NCI-H446 treated with DMSO at 0.1 percent for 48 hours (cell line): ENCODE measurements at regions not wholly inside any gene's neighbourhood (a gene's known extent, or its start where the extent isn't known, plus 50 kb on each side); places are given as distances from the start of the nearest gene placed in this dataset.

Experiments
- DNase-seq: peaks from one replicate; lab custom pipeline; 2025; lab: John Stamatoyannopoulos, UW

GRCh38 chr13:83216479-83217245 is 665.6 kb downstream of the SLITRK1 start:
- no peak for DNase-seq

- no peak for DNase-seq
Measured at GRCh38 chr13:83215627-83216026, 666.6 kb downstream of the SLITRK1 start.

DNA sequence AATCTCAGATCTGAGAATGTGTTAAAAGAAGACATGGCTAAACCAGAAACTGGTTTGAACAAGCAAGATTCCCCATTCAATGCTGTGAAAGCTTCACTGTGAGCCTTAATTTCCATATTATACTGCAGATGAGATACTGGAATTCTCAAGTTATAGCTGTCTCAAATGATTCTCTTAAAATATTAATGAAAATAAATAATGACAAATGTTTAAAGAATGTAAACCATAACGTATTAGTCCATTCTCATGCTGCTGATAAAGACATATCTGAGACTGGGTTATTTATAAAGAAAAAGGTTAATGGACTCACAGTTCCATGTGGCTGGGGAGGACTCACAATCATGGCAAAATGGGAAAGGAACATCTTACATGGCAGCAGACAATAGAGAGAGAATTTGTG is 667.8 kb downstream of the SLITRK1 start:
- DNase-seq, result no peak

- no peak for DNase-seq
Measured at GRCh38 chr13:83211301-83211700, 671.0 kb downstream of the SLITRK1 start.

DNA sequence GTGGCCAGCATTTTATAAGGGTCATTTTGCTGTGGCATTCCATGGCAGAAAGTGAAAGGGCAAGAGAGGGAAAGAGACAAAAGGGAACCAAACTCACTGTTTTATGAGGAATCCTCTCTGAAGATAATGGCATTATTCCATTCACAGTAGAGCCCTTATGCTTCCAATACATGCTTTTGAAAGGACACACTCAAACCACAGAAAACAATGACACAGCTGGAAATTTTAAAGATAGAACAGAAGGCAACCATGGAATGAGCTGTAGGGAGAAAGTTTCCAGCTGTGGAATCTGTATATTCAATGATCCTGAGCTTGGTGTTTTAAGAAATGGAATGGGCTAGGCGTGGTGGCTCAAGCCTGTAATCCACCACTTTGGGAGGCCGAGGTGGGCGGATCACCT is 677.4 kb downstream of the SLITRK1 start:
- no peak for DNase-seq

DNA sequence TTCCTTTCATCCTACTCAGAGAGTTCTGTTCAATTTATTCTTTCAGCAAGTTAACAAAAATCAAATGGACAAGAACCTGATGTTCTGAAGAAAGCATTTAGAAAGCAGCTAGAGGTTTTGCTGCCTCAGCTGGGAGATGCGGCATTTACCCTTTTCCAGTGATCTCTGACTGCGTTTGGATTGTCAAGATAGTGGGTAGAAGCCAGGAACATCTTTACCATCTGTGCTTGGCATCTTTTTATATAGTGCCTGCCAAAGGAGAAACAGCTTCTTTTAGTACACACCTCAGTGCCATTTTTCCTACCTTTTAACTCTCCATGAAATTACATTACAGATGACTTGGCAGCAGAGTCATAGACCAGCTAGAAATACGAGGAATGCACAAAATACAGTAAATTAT is 680.8 kb downstream of the SLITRK1 start:
- peak; percentile 6 for DNase-seq

- DNase-seq, result no peak
Measured at GRCh38 chr13:83197316-83197715, 685.0 kb downstream of the SLITRK1 start.

- no peak for DNase-seq
Measured at GRCh38 chr13:83190020-83190419, 692.3 kb downstream of the SLITRK1 start.

DNA sequence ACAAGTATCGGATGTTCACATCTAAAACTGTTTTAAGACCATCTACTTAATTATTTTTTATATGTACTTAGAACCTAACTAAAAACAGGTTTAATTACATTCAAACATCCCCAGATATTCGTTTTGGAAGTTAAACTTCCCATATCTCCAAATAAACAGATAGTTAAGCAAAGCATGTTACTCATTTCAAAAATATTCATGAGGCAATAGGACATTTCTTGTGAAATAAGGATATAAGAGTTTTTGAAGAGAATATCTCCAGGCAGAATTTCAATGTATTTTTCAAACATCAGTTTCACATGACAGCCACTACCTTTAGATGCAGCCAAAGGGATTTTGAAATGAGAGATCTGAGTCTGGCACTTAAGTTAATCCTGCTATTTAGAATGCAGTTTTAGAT is 697.5 kb downstream of the SLITRK1 start:
- no peak for DNase-seq

DNA sequence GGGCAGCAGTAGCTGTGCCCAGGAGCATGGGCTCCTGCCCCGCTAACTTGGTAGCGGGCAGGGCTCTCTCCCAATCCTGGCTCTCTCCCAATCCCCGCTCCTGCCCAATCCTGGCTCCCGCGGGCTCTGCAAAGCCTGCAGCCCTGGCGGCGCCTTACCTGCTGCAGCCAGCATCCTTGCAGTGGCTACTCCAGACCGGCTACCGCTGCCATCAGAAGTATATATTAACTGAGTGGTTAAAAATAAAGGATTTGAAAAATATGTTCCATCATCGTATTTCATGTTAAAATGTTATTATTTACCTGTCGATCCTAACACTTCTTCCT is 698.2 kb downstream of the SLITRK1 start:
- DNase-seq, result no peak

DNA sequence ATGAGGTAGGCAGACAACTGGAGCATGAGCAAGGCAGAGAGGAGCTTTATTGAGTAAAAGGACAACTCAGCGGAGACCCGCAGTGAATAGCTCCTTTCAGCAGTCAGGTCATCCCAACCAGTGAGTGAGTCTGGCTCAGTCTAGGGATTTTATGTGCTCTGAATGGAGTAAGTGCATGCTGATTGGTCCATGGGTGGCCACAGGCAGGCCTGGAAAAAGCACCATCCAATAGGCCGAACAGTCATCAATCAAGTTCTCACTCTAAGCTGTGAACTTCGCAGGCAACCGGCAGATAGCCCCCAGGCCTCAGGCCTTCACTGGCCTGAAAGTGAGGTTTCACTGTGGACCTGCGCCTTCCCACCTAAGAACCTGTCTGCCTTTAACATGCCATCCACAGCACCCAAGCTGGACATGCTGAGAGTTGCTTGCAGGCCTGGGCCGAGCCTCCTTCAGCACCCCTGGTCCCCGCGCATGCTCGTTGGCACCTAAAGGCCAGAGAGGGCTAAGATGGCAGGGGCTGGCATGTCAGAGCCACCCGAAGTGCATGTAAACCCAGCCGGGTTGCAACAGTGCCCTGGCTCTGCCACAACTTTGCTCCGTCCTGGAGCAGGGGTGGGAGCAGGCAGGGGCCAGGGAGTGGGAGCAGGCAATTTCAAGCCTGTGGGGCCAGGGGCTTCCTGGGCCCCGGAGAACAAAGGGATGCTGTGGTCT is 698.7 kb downstream of the SLITRK1 start:
- DNase-seq, result no peak

- no peak for DNase-seq
Measured at GRCh38 chr13:83182845-83183244, 699.4 kb downstream of the SLITRK1 start.

- no peak for DNase-seq
Measured at GRCh38 chr13:83178008-83178407, 704.3 kb downstream of the SLITRK1 start.

- DNase-seq, result no peak
Measured at GRCh38 chr13:83168590-83168989, 713.7 kb downstream of the SLITRK1 start.

DNA sequence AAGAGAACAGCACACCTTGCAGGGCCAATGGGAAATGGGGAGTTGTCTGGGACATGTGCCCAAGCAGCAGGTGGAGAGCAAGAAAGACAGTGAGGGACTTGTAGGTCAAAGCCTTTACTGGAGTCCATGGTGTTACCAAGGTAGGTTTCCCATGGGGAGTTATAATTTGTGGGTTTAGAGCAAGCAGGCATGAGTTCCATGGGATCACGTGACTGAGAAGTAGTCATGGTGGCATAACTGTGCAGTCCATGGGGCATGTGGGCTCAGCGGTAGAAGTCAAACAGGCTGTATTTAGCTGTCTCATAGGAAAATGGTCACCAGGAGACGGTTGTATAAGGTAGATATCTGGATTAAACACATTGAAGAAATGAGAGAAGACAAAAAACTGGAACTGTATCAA is 715.1 kb downstream of the SLITRK1 start:
- DNase-seq, result no peak

- DNase-seq, result no peak
Measured at GRCh38 chr13:83166550-83166949, 715.7 kb downstream of the SLITRK1 start.

- no peak for DNase-seq
Measured at GRCh38 chr13:83162493-83162892, 719.8 kb downstream of the SLITRK1 start.

DNA sequence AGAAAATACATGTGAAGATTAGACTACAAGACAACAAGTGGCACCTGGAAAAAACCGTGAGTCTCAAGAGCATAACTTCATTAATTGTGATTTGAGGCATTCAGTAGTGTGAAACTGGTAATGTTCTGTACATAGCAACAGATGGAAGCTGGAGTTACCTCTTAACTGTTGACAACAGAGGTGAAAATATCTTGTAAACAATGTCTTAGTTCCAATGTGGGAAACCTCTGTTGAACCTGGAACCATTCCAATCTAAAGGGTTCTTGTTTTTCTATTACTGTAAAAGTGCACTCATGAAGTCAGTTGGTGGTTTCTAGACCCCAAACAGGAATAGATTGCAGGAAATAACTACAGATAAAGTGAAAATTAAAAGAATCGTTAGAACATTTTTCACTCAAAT is 728.4 kb downstream of the SLITRK1 start:
- DNase-seq, result no peak

DNA sequence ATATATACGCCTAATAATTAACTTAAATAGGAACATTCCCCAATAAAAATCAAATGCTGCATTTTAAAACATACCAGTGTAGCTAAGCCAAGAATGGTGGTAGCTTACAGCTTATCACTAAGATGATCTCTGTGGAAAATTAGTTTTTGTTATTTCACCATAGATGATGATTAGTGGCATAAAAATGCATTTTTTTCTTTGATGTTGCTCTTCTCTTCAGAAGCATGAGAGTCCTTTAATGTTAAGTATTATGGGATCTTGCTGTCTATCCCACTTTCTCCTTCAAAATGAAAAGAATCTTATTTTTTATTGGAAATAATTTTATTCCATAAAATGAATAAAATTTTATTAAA is 731.0 kb downstream of the SLITRK1 start:
- no peak for DNase-seq

GRCh38 chr13:83150616-83151307 is 731.5 kb downstream of the SLITRK1 start:
- no peak for DNase-seq

GRCh38 chr13:83136660-83137059 is 745.6 kb downstream of the SLITRK1 start:
- DNase-seq, result no peak

DNA sequence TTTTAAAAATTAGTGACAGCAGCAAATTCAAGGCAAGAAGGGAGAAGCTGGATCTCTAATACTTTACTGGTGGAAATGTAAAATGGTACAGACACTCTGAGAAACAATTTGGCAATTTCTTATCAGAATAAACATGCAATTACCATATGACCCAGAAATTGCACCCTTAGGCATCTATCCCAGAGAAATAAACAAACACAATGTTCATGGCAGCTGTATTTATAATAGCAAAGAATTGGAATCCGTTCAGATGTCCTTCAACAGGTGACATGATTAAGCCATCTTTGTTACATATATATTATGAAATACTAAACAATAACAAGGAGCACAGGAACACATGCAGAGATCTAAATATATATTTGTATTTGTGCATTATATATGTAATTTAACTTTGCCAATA is 756.5 kb downstream of the SLITRK1 start:
- no peak for DNase-seq

GRCh38 chr13:83121896-83122295 is 760.4 kb downstream of the SLITRK1 start:
- DNase-seq, result no peak
